HEK293 (cell line): ENCODE measurements at regions not wholly inside any gene's neighbourhood (a gene's known extent, or its start where the extent isn't known, plus 50 kb on each side); places are given as distances from the start of the nearest gene placed in this dataset.

Source experiments
- CTCF ChIA-PET: fragments of 350-600 bp; formaldehyde crosslinking; extraction: SDS; loops from one replicate; lab custom pipeline; 2021; ENCODE audit warnings: antibody characterized with exemption; lab: Yijun Ruan, JAX
- POLR2A ChIA-PET: fragments of 300-600 bp; formaldehyde crosslinking; extraction: SDS; loops from one replicate; lab custom pipeline; 2020; ENCODE audit warnings: antibody characterized with exemption, inconsistent platforms; lab: Yijun Ruan, JAX
- H3K27ac ChIP-seq: fragments of 200-500 bp; sonication (Bioruptor generic); 2 replicates; pipeline ENCODE4 v1.5.1; 2014; ENCODE audit warnings: low read depth, low read length, control low read depth, inconsistent platforms; ENCODE audit errors: extremely low read depth
- H3K36me3 ChIP-seq, 2 experiments: fragments of 200-500 bp in 1 of 2; sonication (Bioruptor generic) in 1 of 2; 1 replicate in 1 of 2; 2 replicates in 1 of 2; pipeline ENCODE4 v1.5.1; 2014 to 2017; ENCODE audit warnings: inconsistent platforms in 2 of 2, low read length in 2 of 2; ENCODE audit not compliant: control insufficient read depth in 2 of 2, insufficient read depth in 1 of 2
- H3K4me1 ChIP-seq: fragments of 200-500 bp; sonication (Bioruptor generic); 2 replicates; pipeline ENCODE4 v1.5.1; 2014; ENCODE audit warnings: mild to moderate bottlenecking, low read length, inconsistent platforms; ENCODE audit not compliant: control insufficient read depth, insufficient read depth
- H3K4me3 ChIP-seq: 2 replicates; pipeline ENCODE4 v1.5.1; 2011; ENCODE audit warnings: low read depth, mild to moderate bottlenecking, control low read depth, low read length, moderate library complexity
- H3K9me3 ChIP-seq: fragments of 200-500 bp; sonication (Bioruptor generic); 2 replicates; pipeline ENCODE4 v1.5.1; 2014; ENCODE audit warnings: low read depth, low read length, inconsistent platforms; ENCODE audit not compliant: control insufficient read depth, insufficient read depth
- BCL11A ChIP-seq: fragments of 450-650 bp; formaldehyde crosslinking; IDR thresholded peaks from 2 replicates; pipeline ENCODE4 v1.5.1; 2016; ENCODE audit warnings: low read depth, missing biosample characterization, missing genetic modification characterization
- GFI1B ChIP-seq: fragments of 450-650 bp; formaldehyde crosslinking; IDR thresholded peaks from 2 replicates; pipeline ENCODE4 v1.5.1; 2016; ENCODE audit warnings: missing biosample characterization, missing genetic modification characterization
- HOXA7 ChIP-seq: sonication (generic); formaldehyde crosslinking; IDR thresholded peaks from 2 replicates; pipeline ENCODE4 v1.8.1; 2022; ENCODE audit warnings: missing genetic modification reagents, borderline replicate concordance
- OSR2 ChIP-seq: fragments of 450-650 bp; formaldehyde crosslinking; IDR thresholded peaks from 2 replicates; pipeline ENCODE4 v1.5.1; 2016; ENCODE audit warnings: missing biosample characterization, missing genetic modification characterization
- RBAK ChIP-seq: fragments of 450-650 bp; formaldehyde crosslinking; IDR thresholded peaks from 2 replicates; pipeline ENCODE4 v1.5.1; 2016; ENCODE audit warnings: missing biosample characterization, missing genetic modification characterization
- TRIM28 ChIP-seq: IDR thresholded peaks from 2 replicates; pipeline ENCODE4 v1.6.1; 2011; ENCODE audit warnings: low read length, control low read depth, borderline replicate concordance
- WT1 ChIP-seq: fragments of 450-650 bp; formaldehyde crosslinking; IDR thresholded peaks from 2 replicates; pipeline ENCODE4 v1.5.1; 2016; ENCODE audit warnings: missing biosample characterization, missing genetic modification characterization
- ZBTB17 ChIP-seq: fragments of 450-650 bp; formaldehyde crosslinking; IDR thresholded peaks from 2 replicates; pipeline ENCODE4 v1.5.1; 2016; ENCODE audit warnings: missing biosample characterization, missing genetic modification characterization
- ZBTB20 ChIP-seq: fragments of 450-650 bp; formaldehyde crosslinking; IDR thresholded peaks from 2 replicates; pipeline ENCODE4 v1.5.1; 2016; ENCODE audit warnings: missing biosample characterization, missing genetic modification characterization
- ZNF121 ChIP-seq: fragments of 450-650 bp; formaldehyde crosslinking; IDR thresholded peaks from 2 replicates; pipeline ENCODE4 v1.5.1; 2016; ENCODE audit warnings: missing biosample characterization, missing genetic modification characterization
- ZNF18 ChIP-seq: fragments of 450-650 bp; formaldehyde crosslinking; IDR thresholded peaks from 2 replicates; pipeline ENCODE4 v1.5.1; 2016; ENCODE audit warnings: missing biosample characterization, missing genetic modification characterization
- ZNF266 ChIP-seq: fragments of 450-650 bp; formaldehyde crosslinking; IDR thresholded peaks from 2 replicates; pipeline ENCODE4 v1.5.1; 2016; ENCODE audit warnings: missing biosample characterization, missing genetic modification characterization, low read depth
- ZNF561 ChIP-seq: fragments of 450-650 bp; IDR thresholded peaks from 2 replicates; pipeline ENCODE4 v1.5.1; 2018; ENCODE audit warnings: missing biosample characterization, missing genetic modification characterization, borderline replicate concordance
- ZNF654 ChIP-seq: fragments of 450-650 bp; formaldehyde crosslinking; IDR thresholded peaks from 2 replicates; pipeline ENCODE4 v1.5.1; 2016; ENCODE audit warnings: low read depth, missing biosample characterization, missing genetic modification characterization
- ZNF747 ChIP-seq: fragments of 450-650 bp; formaldehyde crosslinking; IDR thresholded peaks from 2 replicates; pipeline ENCODE4 v1.5.1; 2016; ENCODE audit warnings: missing biosample characterization, missing genetic modification characterization
- ZNF76 ChIP-seq: fragments of 450-650 bp; formaldehyde crosslinking; IDR thresholded peaks from 2 replicates; pipeline ENCODE4; 2016; ENCODE audit warnings: low read depth, missing biosample characterization, missing genetic modification characterization, borderline replicate concordance
- ZNF843 ChIP-seq: fragments of 450-650 bp; formaldehyde crosslinking; IDR thresholded peaks from 2 replicates; pipeline ENCODE4 v1.5.1; 2016; ENCODE audit warnings: missing biosample characterization, missing genetic modification characterization
- TF ChIP-seq, protein P1 (sequence below): fragments of 450-650 bp; formaldehyde crosslinking; IDR thresholded peaks from 2 replicates; pipeline ENCODE4 v1.5.1; 2016; ENCODE audit warnings: missing biosample characterization, missing genetic modification characterization
- TF ChIP-seq, protein P2 (sequence below): fragments of 450-650 bp; formaldehyde crosslinking; IDR thresholded peaks from 2 replicates; pipeline ENCODE4 v1.5.1; 2016; ENCODE audit warnings: missing biosample characterization, missing genetic modification characterization

DNA sequence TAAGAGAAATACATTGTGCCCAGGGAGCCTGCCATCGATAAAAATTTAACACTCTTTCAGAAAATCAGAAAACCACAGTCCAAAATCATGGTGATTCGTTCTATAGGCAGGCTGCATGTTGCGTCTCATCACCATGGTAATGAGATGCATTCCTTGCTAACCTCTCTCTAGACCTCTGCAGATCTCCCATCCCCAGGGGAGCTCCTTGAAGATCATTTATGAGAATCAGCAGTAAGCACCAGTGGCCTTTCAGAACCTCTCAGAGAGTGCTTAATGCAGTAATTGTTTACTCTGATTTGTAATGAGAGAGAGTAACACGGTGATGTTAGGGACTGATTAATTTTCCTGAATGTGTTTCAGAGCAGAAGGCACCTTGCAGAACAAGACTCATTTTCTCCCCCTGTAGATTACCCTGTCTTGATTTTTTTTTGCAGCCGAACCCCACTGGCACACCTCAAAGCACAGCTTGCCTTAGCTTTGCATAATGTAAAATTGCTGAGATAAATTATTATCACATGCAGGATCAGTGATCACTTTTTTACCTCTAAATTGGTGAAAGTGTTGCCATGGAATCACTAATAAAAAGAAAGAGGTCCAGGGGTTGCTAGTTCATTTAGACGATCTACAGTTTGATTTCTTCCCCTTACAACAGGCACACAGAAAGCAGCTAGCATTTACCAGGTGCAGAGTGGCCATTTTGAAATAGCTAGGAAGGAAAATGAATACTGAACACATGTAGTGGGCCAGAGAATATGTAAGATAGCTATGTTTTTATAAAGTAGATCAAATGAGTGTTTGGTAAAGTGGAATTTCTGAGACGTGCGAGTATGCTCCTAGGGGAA is 98.9 kb upstream of the CHL1 start:
- CTCF ChIA-PET = interaction anchor here (1.0 kb wide), 1 partner anchor 256 kb away, joined by 3 read pairs; no protein-coding TSS in a partner anchor
- no peaks in the 10 kb centered on the region for H3K36me3 ChIP-seq
- H3K27ac ChIP-seq = peak overlapping the region; percentile 36; the same call in 1 of the 2 replicates
- H3K4me1 ChIP-seq = peaks cover 15% of the 10 kb centered on the region
- POLR2A ChIA-PET = no interaction called here
- H3K4me3 ChIP-seq = no peak overlapping the region
- TF ChIP-seq OSR2 (tag by site-specific recombination) (peak; percentile 64; the same call in 1 of the 2 replicates), ZBTB17 (tag by site-specific recombination) (peak; percentile 49; the same call in 1 of the 2 replicates), GFI1B (tag by site-specific recombination) (no peak)
- no peaks in the 10 kb centered on the region for H3K9me3 ChIP-seq

GRCh38 chr3:98259-98654 is 98.3 kb upstream of the CHL1 start:
- H3K9me3 ChIP-seq = no peaks in the 10 kb centered on the region
- no peak overlapping the region for H3K4me3 ChIP-seq
- POLR2A ChIA-PET = no interaction called here
- no peaks in the 10 kb centered on the region for H3K36me3 ChIP-seq
- peaks cover 15% of the 10 kb centered on the region for H3K4me1 ChIP-seq
- peak overlapping the region; percentile 36; the same call in 1 of the 2 replicates for H3K27ac ChIP-seq
- TF ChIP-seq OSR2 (tag by site-specific recombination) (peak; percentile 59), ZNF843 (tag by site-specific recombination) (0 out of 2 replicates have a peak, but pooled peaks have one; percentile 24), ZNF654 (tag by site-specific recombination) (no peak)
- CTCF ChIA-PET = no interaction called here

DNA sequence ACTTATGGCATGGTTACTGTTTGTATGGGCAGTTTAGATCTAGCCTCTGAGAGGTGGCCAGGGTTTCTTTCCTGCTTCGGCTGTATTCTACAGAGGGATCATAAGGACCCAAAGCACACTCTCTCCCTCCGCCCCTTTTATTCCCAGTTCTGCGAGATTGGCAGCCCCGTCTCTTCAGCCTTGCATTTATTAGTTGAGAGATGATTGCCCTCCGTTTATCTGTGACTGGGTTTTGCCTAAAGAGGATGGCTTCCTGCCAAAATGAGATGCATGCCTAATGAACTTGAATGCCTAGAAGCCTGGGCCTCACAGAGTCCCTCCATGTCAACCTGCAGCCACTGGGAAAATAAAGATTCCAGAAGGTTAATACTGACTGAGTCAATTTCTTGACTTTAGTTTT is 97.1 kb upstream of the CHL1 start:
- ChIA-PET POLR2A (no interaction called here), CTCF (no interaction called here)
- Histone ChIP-seq H3K27ac (no peak overlapping the region), H3K4me3 (no peak overlapping the region), H3K9me3 (no peaks in the 10 kb centered on the region), H3K4me1 (peaks cover 15% of the 10 kb centered on the region), H3K36me3 (no peaks in the 10 kb centered on the region)
- 0 out of 2 replicates have a peak, but pooled peaks have one; percentile 53 for TF ChIP-seq ZNF561 (tag by site-specific recombination)
- no peak for TF ChIP-seq ZNF747 (tag by site-specific recombination)

- Histone ChIP-seq H3K36me3 (no peaks in the 10 kb centered on the region), H3K4me3 (no peak overlapping the region), H3K9me3 (no peaks in the 10 kb centered on the region), H3K4me1 (peaks cover 15% of the 10 kb centered on the region), H3K27ac (no peak overlapping the region)
- ChIA-PET CTCF (no interaction called here), POLR2A (no interaction called here)
- TF ChIP-seq ZNF121 (tag by site-specific recombination) (no peak), ZBTB20 (no peak), ZNF18 (tag by site-specific recombination) (no peak), ZNF266 (tag by site-specific recombination) (no peak), GFI1B (tag by site-specific recombination) (no peak), BCL11A (tag by site-specific recombination) (no peak), ZNF76 (no peak), HOXA7 (CRISPR knock-in tag) (no peak), RBAK (no peak), WT1 (tag by site-specific recombination) (no peak), ZBTB17 (tag by site-specific recombination) (no peak), TRIM28 (no peak)
- TF ChIP-seq, protein P1, sequence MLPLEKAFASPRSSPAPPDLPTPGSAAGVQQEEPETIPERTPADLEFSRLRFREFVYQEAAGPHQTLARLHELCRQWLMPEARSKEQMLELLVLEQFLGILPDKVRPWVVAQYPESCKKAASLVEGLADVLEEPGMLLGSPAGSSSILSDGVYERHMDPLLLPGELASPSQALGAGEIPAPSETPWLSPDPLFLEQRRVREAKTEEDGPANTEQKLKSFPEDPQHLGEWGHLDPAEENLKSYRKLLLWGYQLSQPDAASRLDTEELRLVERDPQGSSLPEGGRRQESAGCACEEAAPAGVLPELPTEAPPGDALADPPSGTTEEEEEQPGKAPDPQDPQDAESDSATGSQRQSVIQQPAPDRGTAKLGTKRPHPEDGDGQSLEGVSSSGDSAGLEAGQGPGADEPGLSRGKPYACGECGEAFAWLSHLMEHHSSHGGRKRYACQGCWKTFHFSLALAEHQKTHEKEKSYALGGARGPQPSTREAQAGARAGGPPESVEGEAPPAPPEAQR (tag by site-specific recombination) = no peak
- TF ChIP-seq, protein P2, sequence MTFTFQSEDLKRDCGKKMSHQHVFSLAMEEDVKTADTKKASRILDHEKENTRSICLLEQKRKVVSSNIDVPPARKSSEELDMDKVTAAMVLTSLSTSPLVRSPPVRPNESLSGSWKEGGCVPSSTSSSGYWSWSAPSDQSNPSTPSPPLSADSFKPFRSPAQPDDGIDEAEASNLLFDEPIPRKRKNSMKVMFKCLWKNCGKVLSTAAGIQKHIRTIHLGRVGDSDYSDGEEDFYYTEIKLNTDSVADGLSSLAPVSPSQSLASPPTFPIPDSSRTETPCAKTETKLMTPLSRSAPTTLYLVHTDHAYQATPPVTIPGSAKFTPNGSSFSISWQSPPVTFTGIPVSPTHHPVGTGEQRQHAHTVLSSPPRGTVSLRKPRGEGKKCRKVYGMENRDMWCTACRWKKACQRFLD = no peak
Observed at GRCh38 chr3:102484-102883, 94.1 kb upstream of the CHL1 start.
